Mesenchymal stem cell (in vitro differentiated cells and primary cell): ENCODE measurements at regions not wholly inside any gene's neighbourhood (a gene's known extent, or its start where the extent isn't known, plus 50 kb on each side); places are given as distances from the start of the nearest gene placed in this dataset.

Experiments
- DNase-seq: peaks from one replicate; pipeline ENCODE4 v3.0.0-alpha.2; 2013
- H2AFZ ChIP-seq: one replicate; pipeline ENCODE4 v1.6.1; 2013; ENCODE audit warnings: low read depth, mild to moderate bottlenecking, control low read depth, inconsistent platforms, low read length, moderate library complexity
- H2AK5ac ChIP-seq: 2 replicates; pipeline ENCODE4 v1.6.1; 2013; ENCODE audit warnings: low read length, moderate library complexity, mild to moderate bottlenecking, inconsistent platforms; ENCODE audit not compliant: severe bottlenecking
- H2BK120ac ChIP-seq: one replicate; pipeline ENCODE4 v1.6.1; 2013; ENCODE audit warnings: low read depth, mild to moderate bottlenecking, inconsistent platforms, low read length, moderate library complexity
- H2BK12ac ChIP-seq, 2 experiments: one replicate each; pipeline ENCODE4 v1.6.1; 2013; ENCODE audit warnings: inconsistent platforms in 2 of 2, low read length in 2 of 2, mild to moderate bottlenecking in 2 of 2, moderate library complexity in 2 of 2, control low read depth in 1 of 2
- H2BK15ac ChIP-seq: one replicate; pipeline ENCODE4 v1.6.1; 2013; ENCODE audit warnings: mild to moderate bottlenecking, low read depth, inconsistent platforms; ENCODE audit not compliant: poor library complexity, severe bottlenecking
- H2BK5ac ChIP-seq: 2 replicates; pipeline ENCODE4 v1.6.1; 2013; ENCODE audit warnings: low read depth, mild to moderate bottlenecking, low read length, control low read depth, inconsistent platforms; ENCODE audit not compliant: poor library complexity, severe bottlenecking
- H3K14ac ChIP-seq, 2 experiments: one replicate each; pipeline ENCODE4 v1.6.1; 2013; ENCODE audit warnings: inconsistent platforms in 2 of 2, low read length in 2 of 2, control low read depth in 1 of 2, mild to moderate bottlenecking in 1 of 2, moderate library complexity in 1 of 2
- H3K18ac ChIP-seq, 2 experiments: one replicate each; pipeline ENCODE4 v1.6.1; 2013; ENCODE audit warnings: inconsistent platforms in 2 of 2, low read length in 2 of 2, control low read depth in 1 of 2, low read depth in 1 of 2, mild to moderate bottlenecking in 1 of 2
- H3K23ac ChIP-seq, 2 experiments: one replicate each; pipeline ENCODE4 v1.6.1; 2013; ENCODE audit warnings: inconsistent platforms in 2 of 2, low read length in 2 of 2, mild to moderate bottlenecking in 2 of 2, moderate library complexity in 2 of 2, control low read depth in 1 of 2
- H3K27ac ChIP-seq: 2 replicates; pipeline ENCODE4 v1.5.1; 2013; ENCODE audit warnings: mild to moderate bottlenecking, moderate library complexity, low read length, control low read depth, inconsistent platforms; ENCODE audit not compliant: poor library complexity, severe bottlenecking
- H3K27me3 ChIP-seq, 2 experiments: 2 replicates each; pipeline versions ENCODE4 v1.6.1 to v1.7.0; 2013; ENCODE audit warnings: low read length in 2 of 2, mild to moderate bottlenecking in 2 of 2, moderate library complexity in 2 of 2, control low read depth in 1 of 2, inconsistent platforms in 1 of 2; ENCODE audit not compliant: control insufficient read depth in 1 of 2, insufficient read depth in 1 of 2
- H3K36me3 ChIP-seq, 2 experiments: 2 replicates each; pipeline versions ENCODE4 v1.6.1 to v1.7.0; 2013; ENCODE audit warnings: low read length in 2 of 2, control low read depth in 1 of 2, inconsistent platforms in 1 of 2, low read depth in 1 of 2, mild to moderate bottlenecking in 1 of 2; ENCODE audit not compliant: insufficient read depth in 2 of 2, control insufficient read depth in 1 of 2
- H3K4ac ChIP-seq, 2 experiments: one replicate each; pipeline ENCODE4 v1.6.1; 2013; ENCODE audit warnings: inconsistent platforms in 2 of 2, low read length in 2 of 2, mild to moderate bottlenecking in 2 of 2, moderate library complexity in 2 of 2, control low read depth in 1 of 2, low read depth in 1 of 2
- H3K4me1 ChIP-seq: 2 replicates; pipeline ENCODE4 v1.6.1; 2013; ENCODE audit warnings: low read depth, low read length, control low read depth; ENCODE audit not compliant: control insufficient read depth, insufficient read depth
- H3K4me2 ChIP-seq: 2 replicates; pipeline ENCODE4 v1.6.1; 2013; ENCODE audit warnings: low read length, mild to moderate bottlenecking, inconsistent platforms; ENCODE audit not compliant: poor library complexity, severe bottlenecking
- H3K4me3 ChIP-seq, 2 experiments: 2 replicates each; pipeline versions ENCODE4 v1.5.1 to v1.7.0; 2013; ENCODE audit warnings: low read length in 2 of 2, mild to moderate bottlenecking in 2 of 2, control low read depth in 1 of 2, low read depth in 1 of 2; ENCODE audit not compliant: insufficient read depth in 1 of 2
- H3K79me1 ChIP-seq: replicated peaks from 2 replicates; pipeline ENCODE4 v1.6.1; 2013; ENCODE audit warnings: mild to moderate bottlenecking, control low read depth, low read length, inconsistent platforms; ENCODE audit not compliant: poor library complexity, severe bottlenecking
- H3K9ac ChIP-seq: 2 replicates; pipeline ENCODE4 v1.7.0; 2013; ENCODE audit warnings: mild to moderate bottlenecking, low read length, moderate library complexity
- H3K9me3 ChIP-seq: 2 replicates; pipeline ENCODE4 v1.7.0; 2013; ENCODE audit warnings: mild to moderate bottlenecking, low read length; ENCODE audit not compliant: control insufficient read depth
- H4K8ac ChIP-seq: one replicate; pipeline ENCODE4 v1.6.1; 2013; ENCODE audit warnings: inconsistent platforms, mild to moderate bottlenecking, low read length, moderate library complexity
- H4K91ac ChIP-seq: one replicate; pipeline ENCODE4 v1.6.1; 2013; ENCODE audit warnings: mild to moderate bottlenecking, low read length, inconsistent platforms
- WGBS: methylation state at CpG from one replicate; pipeline ENCODE4 v1.1.7; 2013; ENCODE audit warnings: mixed read lengths; 5-methylcytosine and 5-hydroxymethylcytosine counted together

DNA sequence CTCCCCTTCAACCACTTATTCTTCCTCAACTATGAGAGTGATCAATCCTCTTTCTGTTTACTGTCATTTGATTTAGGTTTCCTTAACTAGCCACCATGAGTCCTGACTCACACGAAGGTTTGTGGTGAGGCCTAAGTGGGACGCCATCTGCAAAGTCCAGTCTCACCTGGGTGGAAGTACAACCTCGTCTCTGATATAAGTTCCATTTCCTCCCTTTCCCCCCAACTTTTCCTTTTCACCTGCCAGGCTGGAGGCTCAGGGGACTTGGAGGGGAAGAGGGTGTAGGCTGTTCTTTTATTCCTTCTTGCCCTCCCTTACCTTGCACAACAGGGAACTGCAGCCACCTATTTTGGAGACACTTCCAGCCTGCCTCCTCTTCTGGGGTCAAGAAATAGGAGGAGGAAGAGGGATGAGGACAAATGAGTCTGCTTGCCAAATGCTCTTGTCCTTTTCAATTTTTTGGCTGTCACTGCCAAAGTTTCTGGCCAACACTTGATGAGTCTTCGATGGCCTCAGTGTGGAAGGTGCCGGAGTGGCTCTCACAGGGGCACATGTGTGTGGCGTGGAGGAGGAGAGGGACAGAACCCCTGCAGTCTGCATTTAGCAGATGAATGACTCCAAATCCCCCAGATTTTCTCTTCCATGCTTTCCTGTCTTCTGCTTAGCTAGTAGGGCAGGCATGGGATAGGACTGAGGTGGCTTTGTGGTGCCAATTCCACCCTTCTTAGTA lies 249.6 kb downstream of the NSG2 start:
- Histone ChIP-seq H3K4me2 (no peak overlapping the region), H3K27me3 (peaks cover 0 to 3% of the 10 kb centered on the region in 2 experiments), H3K4me1 (no peaks in the 10 kb centered on the region), H3K36me3 (no peaks in the 10 kb centered on the region), H3K27ac (no peak overlapping the region), H2BK5ac (no peak overlapping the region), H3K9ac (no peak overlapping the region), H2BK120ac (no peak overlapping the region), H4K91ac (no peak overlapping the region), H2BK12ac (no peak overlapping the region), H2AK5ac (no peak overlapping the region), H4K8ac (no peak overlapping the region), H3K9me3 (no peaks in the 10 kb centered on the region), H3K14ac (no peak overlapping the region), H3K4ac (no peak overlapping the region), H3K23ac (no peak overlapping the region), H2BK15ac (no peak overlapping the region), H3K18ac (no peak overlapping the region), H3K79me1 (no peaks in the 10 kb centered on the region), H2AFZ (peak overlapping the region; percentile 42), H3K4me3 (no peak overlapping the region)
- DNase-seq: no peak
- WGBS: 49% methylated on average over 4 of the region's 6 CpGs

- H2AK5ac ChIP-seq: no peak overlapping the region
- no peak for DNase-seq
- H3K27me3 ChIP-seq: peaks cover 0 to 12% of the 10 kb centered on the region in 2 experiments
Measured at GRCh38 chr5:174295702-174296436, 250.4 kb downstream of the NSG2 start.

GRCh38 chr5:174300118-174300940 lies 254.8 kb downstream of the NSG2 start:
- Histone ChIP-seq H2BK5ac (no peak overlapping the region), H2BK12ac (no peak overlapping the region), H4K91ac (no peak overlapping the region), H3K27me3 (peaks cover 6 to 34% of the 10 kb centered on the region in 2 experiments), H3K79me1 (no peaks in the 10 kb centered on the region), H3K9ac (no peak overlapping the region), H3K4ac (no peak overlapping the region), H4K8ac (no peak overlapping the region), H3K4me1 (no peaks in the 10 kb centered on the region), H3K27ac (no peak overlapping the region), H2AFZ (no peak overlapping the region), H2BK120ac (no peak overlapping the region), H3K23ac (no peak overlapping the region), H3K14ac (no peak overlapping the region), H3K18ac (no peak overlapping the region), H3K9me3 (no peaks in the 10 kb centered on the region), H3K4me3 (no peak overlapping the region), H2AK5ac (no peak overlapping the region), H3K36me3 (no peaks in the 10 kb centered on the region), H2BK15ac (no peak overlapping the region), H3K4me2 (no peak overlapping the region)
- WGBS: 70% methylated on average over 6 of the region's 8 CpGs
- DNase-seq: no peak

More at GRCh38 chr5:174295702-174296436, 250.4 kb downstream of the NSG2 start:
- Histone ChIP-seq H4K91ac (no peak overlapping the region), H3K9ac (no peak overlapping the region), H3K4me3 (no peak overlapping the region), H3K18ac (no peak overlapping the region), H2BK5ac (no peak overlapping the region), H3K9me3 (no peaks in the 10 kb centered on the region), H2BK12ac (no peak overlapping the region), H3K4me1 (no peaks in the 10 kb centered on the region), H2AFZ (no peak overlapping the region), H3K79me1 (no peaks in the 10 kb centered on the region), H3K36me3 (no peaks in the 10 kb centered on the region), H2BK15ac (no peak overlapping the region), H2BK120ac (no peak overlapping the region), H3K4me2 (no peak overlapping the region), H3K23ac (no peak overlapping the region), H4K8ac (no peak overlapping the region), H3K14ac (no peak overlapping the region), H3K27ac (no peak overlapping the region), H3K4ac (no peak overlapping the region)
- 50% methylated on average over 8 of the region's 8 CpGs for WGBS
